ENCODE measurements at regions not wholly inside any gene's neighbourhood (a gene's known extent, or its start where the extent isn't known, plus 50 kb on each side); places are given as distances from the start of the nearest gene placed in this dataset.

GRCh38 chr9:80498001-80498555, 926.3 kb downstream of the TLE4 start:
- H3K27ac ChIP-seq (ENCODE audit: low read depth, low read length), result no peak overlapping the region
- H3K9me3 ChIP-seq (ENCODE audit: control insufficient read depth, insufficient read depth, low read length), result no peaks in the 10 kb centered on the region
- no peaks in the 10 kb centered on the region for H3K9me2 ChIP-seq (replicated peaks; ENCODE audit: control insufficient read depth, low read length)
- H3K36me3 ChIP-seq (ENCODE audit: control insufficient read depth, low read length), result no peaks in the 10 kb centered on the region
- no peaks in the 10 kb centered on the region for H3F3A ChIP-seq (ENCODE audit: control insufficient read depth, insufficient read depth)
- no peaks in the 10 kb centered on the region for H3K79me2 ChIP-seq (ENCODE audit: control insufficient read depth, low read length)
- H4K20me1 ChIP-seq (ENCODE audit: control insufficient read depth, insufficient read depth, low read depth, low read length), result no peaks in the 10 kb centered on the region
- no peak overlapping the region for H3K4me2 ChIP-seq (ENCODE audit: low read length)
- no peaks in the 10 kb centered on the region for H3K27me3 ChIP-seq (ENCODE audit: control insufficient read depth, low read length)
- no peak for TF ChIP-seq EZH2phosphoT487 (IDR thresholded peaks at IDR 0.05; ENCODE audit: borderline replicate concordance, low read length)
- TF ChIP-seq CTCF (IDR thresholded peaks at IDR 0.05; ENCODE audit: low read depth, low read length, poor library complexity, severe bottlenecking), result no peak
- H3K4me3 ChIP-seq (ENCODE audit: low read length), result no peak overlapping the region
- H3K4me1 ChIP-seq (ENCODE audit: control insufficient read depth, low read length), result no peaks in the 10 kb centered on the region

- H3K79me2 ChIP-seq (ENCODE audit: control insufficient read depth, low read length), result no peaks in the 10 kb centered on the region
- H3K4me3 ChIP-seq (ENCODE audit: low read length), result no peak overlapping the region
- no peak for TF ChIP-seq EZH2phosphoT487 (IDR thresholded peaks at IDR 0.05; ENCODE audit: borderline replicate concordance, low read length)
- no peak for TF ChIP-seq CTCF (IDR thresholded peaks at IDR 0.05; ENCODE audit: low read depth, low read length, poor library complexity, severe bottlenecking)
- no peak overlapping the region for H3K27ac ChIP-seq (ENCODE audit: low read depth, low read length)
- no peaks in the 10 kb centered on the region for H3K27me3 ChIP-seq (ENCODE audit: control insufficient read depth, low read length)
- no peaks in the 10 kb centered on the region for H3K4me1 ChIP-seq (ENCODE audit: control insufficient read depth, low read length)
- H3K4me2 ChIP-seq (ENCODE audit: low read length), result no peak overlapping the region
- H3K9me2 ChIP-seq (replicated peaks; ENCODE audit: control insufficient read depth, low read length), result no peaks in the 10 kb centered on the region
- H3F3A ChIP-seq (ENCODE audit: control insufficient read depth, insufficient read depth), result no peaks in the 10 kb centered on the region
- no peaks in the 10 kb centered on the region for H3K9me3 ChIP-seq (ENCODE audit: control insufficient read depth, insufficient read depth, low read length)
- no peaks in the 10 kb centered on the region for H3K36me3 ChIP-seq (ENCODE audit: control insufficient read depth, low read length)
- no peaks in the 10 kb centered on the region for H4K20me1 ChIP-seq (ENCODE audit: control insufficient read depth, insufficient read depth, low read depth, low read length)
Observed at GRCh38 chr9:80496901-80497556, 925.3 kb downstream of the TLE4 start.

- no peaks in the 10 kb centered on the region for H3F3A ChIP-seq (ENCODE audit: control insufficient read depth, insufficient read depth)
- H3K9me3 ChIP-seq (ENCODE audit: control insufficient read depth, insufficient read depth, low read length), result no peaks in the 10 kb centered on the region
- no peaks in the 10 kb centered on the region for H3K4me1 ChIP-seq (ENCODE audit: control insufficient read depth, low read length)
- no peak overlapping the region for H3K4me2 ChIP-seq (ENCODE audit: low read length)
- no peak overlapping the region for H3K4me3 ChIP-seq (ENCODE audit: low read length)
- H4K20me1 ChIP-seq (ENCODE audit: control insufficient read depth, insufficient read depth, low read depth, low read length), result no peaks in the 10 kb centered on the region
- no peaks in the 10 kb centered on the region for H3K79me2 ChIP-seq (ENCODE audit: control insufficient read depth, low read length)
- H3K27me3 ChIP-seq (ENCODE audit: control insufficient read depth, low read length), result no peaks in the 10 kb centered on the region
- H3K27ac ChIP-seq (ENCODE audit: low read depth, low read length), result no peak overlapping the region
- H3K36me3 ChIP-seq (ENCODE audit: control insufficient read depth, low read length), result no peaks in the 10 kb centered on the region
- H3K9me2 ChIP-seq (replicated peaks; ENCODE audit: control insufficient read depth, low read length), result no peaks in the 10 kb centered on the region; the same call in 1 of the 2 replicates
- TF ChIP-seq EZH2phosphoT487 (IDR thresholded peaks at IDR 0.05; ENCODE audit: borderline replicate concordance, low read length) (no peak), CTCF (IDR thresholded peaks at IDR 0.05; ENCODE audit: low read depth, low read length, poor library complexity, severe bottlenecking) (no peak)
Observed at GRCh38 chr9:80493258-80493657, 921.5 kb downstream of the TLE4 start.
